ENCODE measurements at regions not wholly inside any gene's neighbourhood (a gene's known extent, or its start where the extent isn't known, plus 50 kb on each side); places are given as distances from the start of the nearest gene placed in this dataset.

GRCh38 chr5:14977058-14977685 is 105.6 kb upstream of the ANKH start:
- DNase-seq (ENCODE audit: low read depth in 1 of 2, low spot score in 2 of 2) (no peak), FAIRE-seq (no peak)
- Histone ChIP-seq H3K27ac (ENCODE audit: low read depth, low read length) (no peak overlapping the region), H3K36me3 (ENCODE audit: control insufficient read depth in 2 of 4, insufficient read depth in 4 of 4, low read length in 3 of 4) (no peaks in the 10 kb centered on the region), H3K14ac (ENCODE audit: insufficient read length) (no peak overlapping the region), H3K4me1 (replicated peaks in 1 of 4; ENCODE audit: control insufficient read depth in 3 of 4, insufficient read depth in 4 of 4, low read length in 3 of 4) (no peaks in the 10 kb centered on the region), H3K79me2 (ENCODE audit: control insufficient read depth in 1 of 2, insufficient read depth in 2 of 2, low read length in 2 of 2) (no peaks in the 10 kb centered on the region), H4K5ac (ENCODE audit: insufficient read length, low read depth, low read length) (no peak overlapping the region), H2BK5ac (ENCODE audit: low read depth, low read length) (no peak overlapping the region), H2BK20ac (ENCODE audit: low read length) (no peak overlapping the region), H3K9me3 (ENCODE audit: insufficient read depth in 2 of 2, low read depth in 1 of 2, low read length in 1 of 2) (no peaks in the 10 kb centered on the region), H3K18ac (ENCODE audit: extremely low read depth, low read length) (no peak overlapping the region), H3K56ac (replicated peaks; ENCODE audit: insufficient read length, low read depth, low read length) (no peak overlapping the region), H3K23ac (ENCODE audit: insufficient read length) (no peak overlapping the region), H2BK12ac (ENCODE audit: low read depth, low read length) (no peak overlapping the region), H3K4me2 (ENCODE audit: insufficient read depth in 1 of 2, low read depth in 2 of 2, low read length in 2 of 2) (no peak overlapping the region), H3K9ac (replicated peaks in 1 of 4; ENCODE audit: extremely low read depth in 1 of 4, low read depth in 3 of 4, low read length in 3 of 4) (no peak overlapping the region), H3K4ac (replicated peaks; ENCODE audit: insufficient read length, low read depth, low read length) (no peak overlapping the region), H3K23me2 (ENCODE audit: low read depth, low read length) (no peaks in the 10 kb centered on the region), H4K91ac (replicated peaks; ENCODE audit: insufficient read length, low read length) (no peak overlapping the region), H2BK15ac (ENCODE audit: low read length) (no peak overlapping the region), H4K8ac (ENCODE audit: extremely low read depth, insufficient read depth, low read length) (no peak overlapping the region), H2AFZ (ENCODE audit: low read length) (no peak overlapping the region), H2BK120ac (replicated peaks; ENCODE audit: low read depth, low read length) (no peak overlapping the region), H4K20me1 (replicated peaks in 1 of 2; ENCODE audit: control insufficient read depth in 1 of 2, insufficient read depth in 2 of 2, low read length in 2 of 2) (no peaks in the 10 kb centered on the region), H3K79me1 (ENCODE audit: low read depth, low read length) (no peaks in the 10 kb centered on the region), H3K4me3 (ENCODE audit: extremely low read depth in 1 of 4, insufficient read depth in 2 of 4, low read depth in 3 of 4, low read length in 4 of 4) (no peak overlapping the region), H2AK5ac (ENCODE audit: low read depth, low read length) (no peak overlapping the region), H3K27me3 (replicated peaks in 1 of 4; ENCODE audit: control insufficient read depth in 3 of 4, extremely low read depth in 1 of 4, insufficient read depth in 3 of 4, low read length in 3 of 4) (no peaks in the 10 kb centered on the region)
- CTCF ChIA-PET (ENCODE audit: partially characterized antibody), result no interaction called here
- TF ChIP-seq CTBP2 (IDR thresholded peaks at IDR 0.05; ENCODE audit: borderline replicate concordance, insufficient read depth, insufficient read length, low read length) (no peak), KDM5A (IDR thresholded peaks at IDR 0.05; ENCODE audit: low read length) (no peak), POLR2A (IDR thresholded peaks at IDR 0.05; ENCODE audit: control extremely low read depth in 1 of 2, low read depth in 2 of 2, low read length in 2 of 2) (no peak), BRCA1 (IDR thresholded peaks at IDR 0.05; ENCODE audit: low read depth, low read length) (no peak)
- 83% methylated on average over 2 of the region's 2 CpGs; no CpG with 5 or more reads in 1 of the 2 experiments for WGBS, 2 experiments (ENCODE audit: extremely low coverage in 1 of 2, insufficient coverage in 1 of 2, insufficient read length in 1 of 2, insufficient replicate concordance in 2 of 2, low coverage in 1 of 2, low lambda C conversion rate in 2 of 2, missing lambda C conversion rate in 1 of 2)
- POLR2A ChIA-PET (ENCODE audit: partially characterized antibody), result no interaction called here

All from H1 (cell line).